RWPE2 (cell line): ENCODE measurements at regions not wholly inside any gene's neighbourhood (a gene's known extent, or its start where the extent isn't known, plus 50 kb on each side); places are given as distances from the start of the nearest gene placed in this dataset.

Source experiments
- ATAC-seq: fragments of 200-7000 bp; cut with Tn5 transposase; 3 replicates; pipeline ENCODE4 v1.9.1; 2021; ENCODE audit warnings: low read depth
- DNase-seq: peaks from one replicate; pipeline ENCODE4 v3.0.0-alpha.2; 2020; ENCODE audit warnings: low spot score
- H3K27ac ChIP-seq: fragments of 450-650 bp; 2 replicates; pipeline ENCODE4 v1.5.1; 2017; ENCODE audit warnings: mild to moderate bottlenecking; ENCODE audit not compliant: poor library complexity, severe bottlenecking
- H3K27me3 ChIP-seq: fragments of 250-450 bp; sonication (Bioruptor Pico); 2 replicates; pipeline ENCODE4 v1.5.1; 2021; ENCODE audit warnings: mild to moderate bottlenecking, moderate library complexity; ENCODE audit not compliant: insufficient read depth, poor library complexity, severe bottlenecking
- H3K36me3 ChIP-seq: fragments of 250-450 bp; sonication (Bioruptor Pico); 2 replicates; pipeline ENCODE4 v1.5.1; 2020; ENCODE audit warnings: low read depth, mild to moderate bottlenecking, moderate library complexity
- H3K4me1 ChIP-seq: fragments of 250-450 bp; sonication (Bioruptor Pico); 2 replicates; pipeline ENCODE4 v1.5.1; 2021; ENCODE audit warnings: mild to moderate bottlenecking, moderate library complexity; ENCODE audit not compliant: insufficient read depth, poor library complexity, severe bottlenecking
- H3K4me3 ChIP-seq: fragments of 250-450 bp; sonication (Bioruptor Pico); 2 replicates; pipeline ENCODE4 v1.5.1; 2021; ENCODE audit warnings: mild to moderate bottlenecking, moderate library complexity; ENCODE audit not compliant: severe bottlenecking
- H3K9me3 ChIP-seq: fragments of 250-450 bp; sonication (Bioruptor Pico); 2 replicates; pipeline ENCODE4 v1.5.1; 2021; ENCODE audit warnings: mild to moderate bottlenecking, moderate library complexity; ENCODE audit not compliant: severe bottlenecking
- CTCF ChIP-seq: fragments of 450-650 bp; IDR thresholded peaks from one replicate; pipeline ENCODE4 v1.5.1; 2017; ENCODE audit warnings: mild to moderate bottlenecking, moderate library complexity; ENCODE audit not compliant: poor library complexity, severe bottlenecking

GRCh38 chr11:98965358-98965757, 55.4 kb upstream of the CNTN5 start:
- Histone ChIP-seq H3K27me3 (no peaks in the 10 kb centered on the region), H3K4me3 (no peak overlapping the region), H3K9me3 (peaks cover 2% of the 10 kb centered on the region), H3K27ac (no peak overlapping the region), H3K4me1 (peaks cover 5% of the 10 kb centered on the region), H3K36me3 (no peaks in the 10 kb centered on the region)
- no peak for TF ChIP-seq CTCF
- DNase-seq (no peak), ATAC-seq (no peak)

GRCh38 chr11:98965775-98966174, 55.0 kb upstream of the CNTN5 start:
- Histone ChIP-seq H3K9me3 (peaks cover 2% of the 10 kb centered on the region), H3K36me3 (no peaks in the 10 kb centered on the region), H3K27me3 (no peaks in the 10 kb centered on the region), H3K27ac (no peak overlapping the region), H3K4me3 (no peak overlapping the region), H3K4me1 (peaks cover 5% of the 10 kb centered on the region)
- DNase-seq (no peak), ATAC-seq (peak; percentile 27; the same call in 1 of the 3 replicates)
- TF ChIP-seq CTCF = no peak

- Histone ChIP-seq H3K27ac (no peak overlapping the region), H3K27me3 (no peaks in the 10 kb centered on the region), H3K4me1 (peaks cover 5% of the 10 kb centered on the region), H3K36me3 (no peaks in the 10 kb centered on the region), H3K4me3 (no peak overlapping the region), H3K9me3 (peaks cover 2% of the 10 kb centered on the region)
- TF ChIP-seq CTCF = no peak
- ATAC-seq (no peak), DNase-seq (no peak)
Measured at GRCh38 chr11:98967005-98967404, 53.7 kb upstream of the CNTN5 start.
